A673 (cell line): ENCODE measurements at regions not wholly inside any gene's neighbourhood (a gene's known extent, or its start where the extent isn't known, plus 50 kb on each side); places are given as distances from the start of the nearest gene placed in this dataset.

Experiments used
- CTCF ChIP-seq: fragments of 300-800, 200-600 bp; sonication (generic); conservative IDR thresholded peaks from 2 replicates; pipeline ENCODE4 v1.5.1; 2017; ENCODE audit warnings: low read depth, mild to moderate bottlenecking, antibody characterized with exemption, low read length, moderate library complexity, mixed read lengths
- EZH2 ChIP-seq: fragments of 200-600 bp; sonication (generic); IDR thresholded peaks from 2 replicates; pipeline ENCODE4 v1.6.1; 2017; ENCODE audit warnings: borderline replicate concordance, low read depth, mild to moderate bottlenecking, mixed read lengths, antibody characterized with exemption, low read length; ENCODE audit not compliant: poor library complexity, severe bottlenecking

GRCh38 chr3:167952969-167953368 lies 142.8 kb downstream of the GOLIM4 start:
- TF ChIP-seq CTCF (no peak), EZH2 (no peak)
